Left cardiac atrium (tissue), 4 donors: ENCODE measurements at regions not wholly inside any gene's neighbourhood (a gene's known extent, or its start where the extent isn't known, plus 50 kb on each side); places are given as distances from the start of the nearest gene placed in this dataset.

Source experiments
- ATAC-seq, 2 donors: fragments of 200-7000 bp; cut with Tn5 transposase; one replicate each; pipeline ENCODE4 v1.9.1; 2020; ENCODE audit warnings: mild to moderate bottlenecking in 2 of 2, moderate library complexity in 2 of 2
- DNase-seq: peaks from one replicate; pipeline ENCODE4 v3.0.0-alpha.2; 2020
- intact Hi-C, 2 donors: fragments of 100-400 bp; cut with DNase I; formaldehyde crosslinking; loops; one replicate each; pipeline versions ENCODE4 v1.14.1 to v1.15.1; 2022 to 2023
- donor health status: DM: no; HTN: yes; CAD: no.
- donor health status: DM: no; HTN: yes; CAD: no; lungs with severe emphysema.
- donor health status: DM: yes; HTN: yes; CAD: no.
- donor health status: Dilated cardiomyopathy.

GRCh38 chr6:132153221-132153898 lies 202.2 kb upstream of the CCN2 start:
- ATAC-seq (peak in 1 of 2 donors; percentile 43), DNase-seq (no peak)
- intact Hi-C loops, result no loop called here

DNA sequence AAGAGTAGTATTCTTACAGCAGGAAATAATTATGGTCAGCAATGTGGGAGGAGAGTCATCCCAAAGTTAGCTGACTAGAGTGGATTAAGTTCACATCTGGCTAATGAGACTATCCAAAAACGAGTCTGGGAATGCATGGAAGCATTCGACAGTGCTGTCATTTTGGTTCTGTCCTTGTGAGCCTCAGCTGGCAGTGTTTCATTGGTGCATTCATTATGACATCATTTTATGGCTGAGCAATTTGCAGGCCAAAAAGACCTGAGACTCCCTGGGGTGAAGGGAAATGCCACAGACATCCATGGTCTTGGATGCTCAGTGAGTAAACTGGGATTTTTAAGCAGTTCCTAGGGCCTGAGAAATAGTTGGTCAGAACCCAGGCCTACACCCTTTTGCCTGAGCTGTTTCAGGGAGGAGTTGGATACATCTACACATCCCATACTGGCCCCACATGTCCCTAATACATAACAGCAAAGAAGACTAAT lies 196.4 kb upstream of the CCN2 start:
- ATAC-seq, result peak; percentile 15 to 96

DNA sequence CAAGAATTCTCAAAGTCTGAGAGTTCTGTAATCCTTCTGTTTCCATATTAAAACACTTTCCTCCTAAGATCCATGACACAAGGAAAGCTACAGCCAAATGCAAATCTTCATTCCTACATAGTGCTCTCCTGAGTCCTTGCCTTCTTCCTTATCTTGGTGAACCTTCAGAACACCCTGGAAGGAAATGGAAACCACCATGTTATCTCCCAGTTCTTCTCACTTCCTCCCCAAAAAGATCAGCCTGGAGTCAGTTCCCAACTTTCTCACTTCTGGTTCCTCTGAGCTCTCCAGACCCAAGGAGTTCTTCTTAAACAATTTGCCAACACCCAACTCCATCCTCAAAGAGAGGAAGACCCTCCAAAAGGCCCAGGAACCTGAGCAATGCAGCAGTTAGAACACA lies 193.3 kb upstream of the CCN2 start:
- no peak for DNase-seq
- intact Hi-C loops, result no loop called here
- ATAC-seq, result no peak

More for the DNA sequence above, 196.4 kb upstream of the CCN2 start:
- no peak for DNase-seq
- intact Hi-C loops, result no loop called here

GRCh38 chr6:132143258-132143657 lies 192.1 kb upstream of the CCN2 start:
- DNase-seq (no peak), ATAC-seq (no peak)
- intact Hi-C loops, result no loop called here

DNA sequence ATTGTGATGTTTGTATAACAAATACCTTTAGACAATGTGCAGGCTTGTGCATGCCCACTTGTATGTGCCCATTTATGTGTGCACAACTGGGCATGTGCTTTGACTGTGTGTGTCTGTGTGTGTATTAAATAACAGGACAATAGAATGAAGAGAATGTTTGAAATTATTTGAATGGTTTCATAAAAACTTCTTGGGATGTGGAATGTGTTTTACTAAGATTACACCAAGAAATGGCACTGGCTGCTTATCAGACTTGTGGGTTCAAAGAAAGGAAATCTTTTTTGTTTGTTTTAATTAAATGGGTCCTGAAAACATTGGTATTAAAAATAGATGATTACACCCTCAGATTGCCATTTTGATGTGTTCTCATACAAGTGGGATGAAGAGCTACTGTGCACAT lies 191.6 kb upstream of the CCN2 start:
- intact Hi-C loops, result no loop called here
- no peak for ATAC-seq
- DNase-seq, result no peak

DNA sequence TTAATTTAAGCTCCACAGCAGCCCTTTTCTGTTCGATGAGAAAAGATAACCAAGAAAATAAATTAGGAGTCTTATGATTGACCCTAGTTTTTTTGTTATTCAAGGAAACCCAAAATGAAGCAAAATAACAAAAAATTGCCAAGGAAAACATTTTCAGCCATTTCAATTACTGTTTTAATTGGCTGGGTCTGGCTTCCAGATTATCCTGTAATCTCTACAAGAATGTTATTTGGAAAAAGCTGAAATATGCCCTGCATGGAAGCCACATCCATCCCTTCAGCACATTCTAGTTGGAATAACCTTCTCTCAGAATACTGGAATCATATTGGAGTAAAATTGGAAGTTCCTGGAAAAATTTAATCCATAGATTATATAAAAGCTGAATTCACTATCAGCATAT lies 191.1 kb upstream of the CCN2 start:
- peak; percentile 56 to 57 for ATAC-seq
- no peak for DNase-seq
- intact Hi-C loops, result no loop called here

GRCh38 chr6:132140189-132140588 lies 189.0 kb upstream of the CCN2 start:
- no peak for DNase-seq
- intact Hi-C loops, result no loop called here
- ATAC-seq, result no peak

- intact Hi-C loops, result loop anchor here in 1 of 2 donors (10.0 kb wide), 1 partner anchor 185 kb away; the partner anchor contains the start of gene CCN2
- ATAC-seq (no peak), DNase-seq (no peak)
Observed at GRCh38 chr6:132139611-132140010, 188.4 kb upstream of the CCN2 start.

DNA sequence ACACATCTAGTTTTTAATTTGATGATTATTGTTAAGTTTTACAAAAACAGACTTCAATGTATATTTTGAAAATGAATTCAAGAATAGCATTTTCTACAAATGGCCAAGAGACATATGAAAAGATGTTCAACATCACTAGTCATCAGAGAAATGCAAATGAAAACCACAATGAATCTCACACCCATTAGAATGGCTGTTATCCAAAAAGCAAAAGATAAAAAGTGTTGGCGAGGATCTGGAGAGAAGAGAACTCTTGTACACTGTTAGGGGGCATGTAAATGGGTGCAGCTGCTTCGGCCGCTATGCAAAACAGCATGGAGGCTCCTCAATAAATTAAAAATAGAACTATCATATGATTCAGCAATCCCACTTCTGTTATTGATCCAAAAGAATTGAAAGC lies 185.8 kb upstream of the CCN2 start:
- ATAC-seq (no peak), DNase-seq (no peak)
- intact Hi-C loops, result loop anchor here in 1 of 2 donors (10.0 kb wide), 1 partner anchor 182 kb away; the partner anchor contains the start of gene CCN2

DNA sequence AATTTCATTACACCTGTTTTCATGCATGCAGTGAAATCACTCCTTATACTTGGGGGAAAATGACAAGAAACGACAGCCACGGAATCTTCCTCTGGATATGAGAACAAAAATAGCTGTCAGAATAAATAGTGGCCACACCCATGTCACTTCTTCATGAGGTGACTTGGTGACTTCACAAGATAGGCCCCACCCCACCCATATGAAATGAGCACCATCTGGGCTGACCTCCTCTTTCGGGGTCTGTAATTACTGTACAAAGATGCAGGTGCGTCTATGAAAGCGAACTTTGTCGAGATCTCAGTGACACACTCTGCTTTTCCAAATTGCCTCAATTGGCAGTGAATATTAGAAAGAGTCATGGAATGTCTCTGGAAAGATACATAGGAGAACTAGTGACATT lies 184.2 kb upstream of the CCN2 start:
- DNase-seq, result no peak
- no peak for ATAC-seq
- intact Hi-C loops, result loop anchor here in 1 of 2 donors (10.0 kb wide), 1 partner anchor 181 kb away; the partner anchor contains the start of gene CCN2

DNA sequence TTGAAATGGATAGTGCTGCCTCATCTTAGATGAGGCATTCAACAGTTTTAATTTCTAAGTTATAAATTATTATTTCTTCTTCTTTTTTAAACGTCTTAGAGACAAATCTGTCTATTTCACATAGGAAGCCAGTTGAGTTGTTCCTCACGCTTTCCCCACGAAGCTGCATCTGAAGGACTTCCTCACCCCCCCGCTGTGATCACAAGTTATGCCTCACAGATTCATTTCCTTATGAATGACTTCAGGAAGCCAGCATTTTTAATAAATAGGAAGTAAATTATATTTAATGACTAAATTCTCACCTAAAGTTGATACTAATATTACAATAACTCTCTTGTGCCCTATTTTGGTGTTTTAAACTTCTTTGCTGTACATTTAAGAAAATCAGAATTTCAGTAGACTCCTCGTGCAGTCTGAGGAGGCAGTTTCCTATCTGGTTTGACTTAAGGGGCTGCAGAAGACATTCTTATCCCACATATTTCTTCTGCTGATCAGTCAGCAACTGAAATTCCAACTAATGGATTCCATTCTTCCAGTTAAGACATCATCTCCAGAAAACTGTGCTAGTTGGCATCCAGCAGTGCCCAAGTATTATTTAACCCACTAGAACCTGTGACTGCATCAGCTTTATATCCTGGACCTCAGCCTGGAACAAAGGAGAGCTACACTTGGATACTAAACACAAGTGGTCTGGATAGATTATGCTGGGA lies 182.7 kb upstream of the CCN2 start:
- intact Hi-C loops, result loop anchor here (5.0 to 10.0 kb wide), 4 partner anchors 47 to 182 kb away; partner anchors contain the start of gene CCN2 (in 2 of the 2)
- ATAC-seq, result no peak

DNA sequence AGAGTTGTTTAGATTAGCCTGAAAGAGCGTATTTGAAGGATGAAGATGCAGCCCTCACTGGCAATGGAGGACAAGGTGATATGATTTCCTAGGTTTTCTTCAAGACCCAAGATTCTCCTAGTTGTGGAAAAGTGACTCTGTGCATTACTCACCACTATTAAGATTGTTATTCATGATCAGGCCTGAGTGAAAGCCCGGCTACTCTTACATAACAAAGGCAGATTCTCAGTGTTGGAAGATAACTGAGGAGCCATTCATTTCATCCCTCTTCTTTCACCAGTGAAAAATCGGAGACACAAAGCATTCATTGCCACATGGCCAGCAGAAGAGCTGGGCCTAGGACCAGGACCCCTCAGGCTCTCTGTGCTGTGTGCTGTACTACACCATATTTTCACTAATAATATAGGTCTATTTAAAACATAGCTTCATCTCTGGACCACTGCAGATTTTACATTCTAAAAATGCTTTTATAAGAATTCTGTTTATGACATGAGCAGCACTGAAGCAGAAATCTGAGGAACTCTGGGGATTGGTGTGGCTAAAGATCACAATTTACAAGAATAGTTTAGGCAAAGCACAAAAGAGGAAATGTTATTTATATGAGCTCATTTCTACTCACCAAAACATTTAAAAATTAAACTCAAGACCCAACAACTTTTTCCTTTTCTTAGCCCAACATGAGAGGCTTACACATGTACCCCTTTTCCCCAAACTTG lies 181.9 kb upstream of the CCN2 start:
- intact Hi-C loops, result loop anchor here (5.0 to 10.0 kb wide), 4 partner anchors 46 to 181 kb away; partner anchors contain the start of gene CCN2 (in 2 of the 2)
- DNase-seq, result no peak
- peak in 1 of 2 donors; percentile 19 for ATAC-seq

More for the DNA sequence above, 182.7 kb upstream of the CCN2 start:
- DNase-seq, result peak; percentile 29

DNA sequence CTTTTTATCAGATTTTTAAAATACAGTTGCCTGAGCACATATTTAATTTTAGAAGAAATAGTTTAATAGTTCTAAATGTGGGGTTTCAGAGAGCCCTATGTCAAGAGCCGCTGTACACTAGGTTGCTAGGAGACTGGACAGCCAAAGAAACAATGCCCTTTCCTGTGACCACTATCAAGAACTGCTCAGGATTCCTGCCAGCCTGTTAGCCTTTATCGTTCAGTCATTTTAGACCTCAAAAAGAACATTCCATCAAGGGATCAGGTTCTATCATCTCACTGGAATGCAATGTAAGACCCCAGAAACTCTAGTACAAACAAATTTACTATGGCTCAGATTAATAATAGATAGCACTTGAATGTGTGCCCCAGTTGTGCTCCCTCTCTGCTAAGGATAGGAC lies 181.2 kb upstream of the CCN2 start:
- ATAC-seq (peak; percentile 33 to 39), DNase-seq (no peak)
- intact Hi-C loops, result loop anchor here (5.0 to 10.0 kb wide), 4 partner anchors 45 to 180 kb away; partner anchors contain the start of gene CCN2 (in 2 of the 2)

- intact Hi-C loops, result loop anchor here (5.0 to 10.0 kb wide), 4 partner anchors 44 to 179 kb away; partner anchors contain the start of gene CCN2 (in 2 of the 2)
- peak; percentile 70 to 95 for ATAC-seq
Observed at GRCh38 chr6:132131758-132132157, 180.6 kb upstream of the CCN2 start.

GRCh38 chr6:132131351-132131750 lies 180.2 kb upstream of the CCN2 start:
- ATAC-seq (no peak), DNase-seq (no peak)
- intact Hi-C loops, result loop anchor here (5.0 to 10.0 kb wide), 4 partner anchors 44 to 179 kb away; partner anchors contain the start of gene CCN2 (in 2 of the 2)

More at GRCh38 chr6:132131758-132132157, 180.6 kb upstream of the CCN2 start:
- peak; percentile 59 for DNase-seq

GRCh38 chr6:132130626-132131298 lies 179.6 kb upstream of the CCN2 start:
- peak; percentile 63 for DNase-seq

GRCh38 chr6:132128424-132128823 lies 177.3 kb upstream of the CCN2 start:
- ATAC-seq (no peak), DNase-seq (no peak)
- intact Hi-C loops, result no loop called here

More at GRCh38 chr6:132130626-132131298, 179.6 kb upstream of the CCN2 start:
- intact Hi-C loops, result loop anchor here (5.0 to 10.0 kb wide), 4 partner anchors 43 to 178 kb away; partner anchors contain the start of gene CCN2 (in 2 of the 2)
- peak; percentile 77 to 81 for ATAC-seq

- ATAC-seq, result no peak
- no peak for DNase-seq
- intact Hi-C loops, result no loop called here
Observed at GRCh38 chr6:132126150-132126549, 175.0 kb upstream of the CCN2 start.
